MM.1S (cell line): ENCODE measurements at regions not wholly inside any gene's neighbourhood (a gene's known extent, or its start where the extent isn't known, plus 50 kb on each side); places are given as distances from the start of the nearest gene placed in this dataset.

Experiments used
- DNase-seq: peaks from one replicate; pipeline ENCODE4 v3.0.0-alpha.2; 2015
- H2AFZ ChIP-seq: fragments of 300-600 bp; sonication (generic); 2 replicates; pipeline ENCODE4 v1.6.0; 2016; ENCODE audit warnings: antibody characterized with exemption, low read length
- H3F3A ChIP-seq: fragments of 300-600 bp; sonication (generic); 2 replicates; pipeline ENCODE4 v1.6.1; 2016; ENCODE audit warnings: mild to moderate bottlenecking, antibody characterized with exemption, low read length, moderate library complexity, mixed read lengths; ENCODE audit not compliant: insufficient read depth
- H3K27ac ChIP-seq: fragments of 300-600 bp; sonication (generic); 2 replicates; pipeline ENCODE4 v1.5.1; 2016; ENCODE audit warnings: mild to moderate bottlenecking, low read length
- H3K27me3 ChIP-seq: fragments of 300-600 bp; sonication (generic); replicated peaks from 2 replicates; pipeline ENCODE4 v1.6.0; 2016; ENCODE audit warnings: low read length; ENCODE audit not compliant: insufficient read depth
- H3K36me3 ChIP-seq: fragments of 300-600 bp; sonication (generic); replicated peaks from 2 replicates; pipeline ENCODE4 v1.6.1; 2016; ENCODE audit warnings: mild to moderate bottlenecking, low read length, mixed read lengths; ENCODE audit not compliant: insufficient read depth
- H3K4me1 ChIP-seq: fragments of 300-600 bp; sonication (generic); 2 replicates; pipeline ENCODE4 v1.6.1; 2016; ENCODE audit warnings: low read length, mixed read lengths
- H3K4me2 ChIP-seq: fragments of 300-600 bp; sonication (generic); 2 replicates; pipeline ENCODE4 v1.6.0; 2016; ENCODE audit warnings: low read depth, low read length
- H3K4me3 ChIP-seq: fragments of 300-600 bp; sonication (generic); 2 replicates; pipeline ENCODE4 v1.5.1; 2016; ENCODE audit warnings: low read length, mixed read lengths
- H3K79me2 ChIP-seq: fragments of 300-600 bp; sonication (generic); 2 replicates; pipeline ENCODE4 v1.6.1; 2016; ENCODE audit warnings: mixed run types, low read length, mixed read lengths
- H3K9ac ChIP-seq: fragments of 300-600 bp; sonication (generic); 2 replicates; pipeline ENCODE4 v1.6.1; 2016; ENCODE audit warnings: low read length, mixed read lengths
- H3K9me2 ChIP-seq: fragments of 300-600 bp; sonication (generic); replicated peaks from 2 replicates; pipeline ENCODE4 v1.6.1; 2016; ENCODE audit warnings: mild to moderate bottlenecking, low read length, mixed read lengths; ENCODE audit not compliant: insufficient read depth
- H3K9me3 ChIP-seq: fragments of 300-600 bp; sonication (generic); replicated peaks from 2 replicates; pipeline ENCODE4 v1.6.1; 2016; ENCODE audit warnings: mild to moderate bottlenecking, low read length, mixed read lengths; ENCODE audit not compliant: insufficient read depth
- H4K20me1 ChIP-seq: fragments of 300-600 bp; sonication (generic); 2 replicates; pipeline ENCODE4 v1.6.1; 2016; ENCODE audit warnings: mild to moderate bottlenecking, low read length, moderate library complexity, mixed read lengths; ENCODE audit not compliant: insufficient read depth
- CTCF ChIP-seq: fragments of 300-600 bp; sonication (generic); IDR thresholded peaks from 2 replicates; pipeline ENCODE4 v1.5.1; 2016; ENCODE audit warnings: antibody characterized with exemption, low read length, mixed read lengths
- EZH2 ChIP-seq: fragments of 300-600 bp; sonication (generic); optimal IDR thresholded peaks from 2 replicates; pipeline ENCODE3; 2017; ENCODE audit warnings: low read depth, mild to moderate bottlenecking, antibody characterized with exemption, low read length, mixed read lengths
- EZH2phosphoT487 ChIP-seq: fragments of 300-600 bp; sonication (generic); IDR thresholded peaks from 2 replicates; pipeline ENCODE4 v1.6.1; 2018; ENCODE audit warnings: antibody characterized with exemption, low read length

DNA sequence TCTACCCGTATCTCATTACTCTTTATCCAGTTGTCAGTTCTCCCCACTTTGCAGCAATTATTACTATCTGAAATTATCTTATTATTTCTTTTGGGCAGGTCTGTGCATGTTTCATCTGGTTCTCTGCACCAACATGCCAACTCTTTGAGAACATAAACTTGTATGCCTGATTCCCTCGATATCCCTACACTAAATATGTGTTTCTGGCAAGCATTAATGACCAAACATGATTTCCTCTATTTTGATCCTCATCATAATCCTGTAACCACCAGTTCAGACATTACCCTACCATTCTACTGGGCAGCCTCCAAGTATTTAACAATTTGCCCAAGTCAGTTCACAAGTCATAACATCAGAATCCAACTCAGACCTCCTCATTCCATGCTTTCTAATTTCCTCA, 426.1 kb downstream of the FOXO1 start:
- Histone ChIP-seq H3K4me3 (no peak overlapping the region), H3K79me2 (no peaks in the 10 kb centered on the region), H3K9me2 (no peaks in the 10 kb centered on the region), H3K4me1 (no peaks in the 10 kb centered on the region), H3K27ac (no peak overlapping the region), H3K36me3 (no peaks in the 10 kb centered on the region), H3F3A (no peaks in the 10 kb centered on the region), H4K20me1 (no peaks in the 10 kb centered on the region), H3K4me2 (no peak overlapping the region), H2AFZ (no peak overlapping the region), H3K9me3 (no peaks in the 10 kb centered on the region), H3K27me3 (no peaks in the 10 kb centered on the region), H3K9ac (no peak overlapping the region)
- DNase-seq, result no peak
- TF ChIP-seq CTCF, result no peak
- TF ChIP-seq EZH2, result no peak
- TF ChIP-seq EZH2phosphoT487, result no peak

DNA sequence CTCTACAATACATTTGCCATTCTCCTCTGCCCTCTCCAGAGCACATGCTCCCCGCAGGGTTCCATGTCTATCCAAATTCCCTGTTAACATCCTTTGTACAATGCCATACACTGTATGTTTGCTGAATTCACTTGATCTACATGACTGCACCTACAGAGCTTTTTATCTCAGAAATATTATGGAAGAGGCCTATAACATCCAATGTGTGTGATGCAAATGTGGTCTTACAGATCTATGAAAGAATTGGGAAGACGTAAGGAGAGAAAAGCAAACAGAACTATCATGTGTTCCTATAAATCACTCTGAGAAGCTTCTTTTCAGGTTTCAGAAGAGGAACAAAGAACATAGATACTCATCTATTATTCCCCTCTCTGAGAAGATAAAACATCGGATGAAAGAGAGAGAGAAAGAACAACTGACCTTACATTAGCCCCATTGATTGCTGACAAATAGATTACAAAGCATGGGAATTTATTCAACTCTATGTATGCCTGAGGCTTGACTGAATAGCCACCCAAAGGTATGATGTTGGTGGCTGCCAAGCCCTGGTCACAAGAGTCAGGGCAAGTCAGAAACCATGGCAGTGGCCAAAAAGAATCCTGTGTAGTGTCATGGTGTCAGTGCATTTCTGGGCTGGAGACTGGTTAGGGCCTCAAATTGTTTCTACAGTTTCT, 425.2 kb downstream of the FOXO1 start:
- no peaks in the 10 kb centered on the region for H3K79me2 ChIP-seq
- no peaks in the 10 kb centered on the region for H3K9me3 ChIP-seq
- H3K36me3 ChIP-seq, result no peaks in the 10 kb centered on the region
- no peak overlapping the region for H2AFZ ChIP-seq
- DNase-seq, result no peak
- H3K27me3 ChIP-seq, result no peaks in the 10 kb centered on the region
- TF ChIP-seq CTCF (no peak), EZH2 (no peak), EZH2phosphoT487 (no peak)
- H4K20me1 ChIP-seq, result no peaks in the 10 kb centered on the region
- no peak overlapping the region for H3K4me2 ChIP-seq
- no peak overlapping the region for H3K9ac ChIP-seq
- H3K4me3 ChIP-seq, result no peak overlapping the region
- H3F3A ChIP-seq, result no peaks in the 10 kb centered on the region
- no peak overlapping the region for H3K27ac ChIP-seq
- H3K9me2 ChIP-seq, result no peaks in the 10 kb centered on the region
- no peaks in the 10 kb centered on the region for H3K4me1 ChIP-seq

GRCh38 chr13:40243047-40243446, 423.4 kb downstream of the FOXO1 start:
- no peaks in the 10 kb centered on the region for H3K9me3 ChIP-seq
- H3K4me3 ChIP-seq, result no peak overlapping the region
- DNase-seq, result no peak
- no peaks in the 10 kb centered on the region for H3K27me3 ChIP-seq
- H3K27ac ChIP-seq, result no peak overlapping the region
- no peaks in the 10 kb centered on the region for H3K4me1 ChIP-seq
- H3F3A ChIP-seq, result no peaks in the 10 kb centered on the region
- H3K36me3 ChIP-seq, result no peaks in the 10 kb centered on the region
- H3K79me2 ChIP-seq, result no peaks in the 10 kb centered on the region
- no peaks in the 10 kb centered on the region for H4K20me1 ChIP-seq
- H3K9me2 ChIP-seq, result no peaks in the 10 kb centered on the region
- no peak overlapping the region for H3K9ac ChIP-seq
- H2AFZ ChIP-seq, result no peak overlapping the region
- no peak overlapping the region for H3K4me2 ChIP-seq
- TF ChIP-seq CTCF (no peak), EZH2phosphoT487 (no peak), EZH2 (no peak)
